ENCODE measurements at regions not wholly inside any gene's neighbourhood (a gene's known extent, or its start where the extent isn't known, plus 50 kb on each side); places are given as distances from the start of the nearest gene placed in this dataset.

GRCh38 chr13:33953781-33954180 is 135.8 kb downstream of the RFC3 start:
- DNase-seq, result no peak

GRCh38 chr13:33956346-33956745 is 138.4 kb downstream of the RFC3 start:
- DNase-seq, result no peak

GRCh38 chr13:33957497-33957905 is 139.6 kb downstream of the RFC3 start:
- DNase-seq, result no peak

- DNase-seq, result no peak
Measured at GRCh38 chr13:33958964-33959363, 141.0 kb downstream of the RFC3 start.

- no peak for DNase-seq
Measured at GRCh38 chr13:33963134-33963533, 145.2 kb downstream of the RFC3 start.

- DNase-seq, result no peak
Measured at GRCh38 chr13:33963895-33964294, 145.9 kb downstream of the RFC3 start.

GRCh38 chr13:33968520-33969507 is 150.9 kb downstream of the RFC3 start:
- no peak for DNase-seq

- no peak for DNase-seq
Measured at GRCh38 chr13:33970746-33971561, 153.0 kb downstream of the RFC3 start.

- no peak for DNase-seq
Measured at GRCh38 chr13:33971562-33971819, 153.5 kb downstream of the RFC3 start.

GRCh38 chr13:33973194-33973593 is 155.2 kb downstream of the RFC3 start:
- DNase-seq, result no peak

- DNase-seq, result no peak
Measured at GRCh38 chr13:33976965-33977364, 159.0 kb downstream of the RFC3 start.

- DNase-seq, result no peak
Measured at GRCh38 chr13:33978653-33979052, 160.7 kb downstream of the RFC3 start.

GRCh38 chr13:33992881-33993336 is 175.0 kb downstream of the RFC3 start:
- no peak for DNase-seq

GRCh38 chr13:33994198-33994597 is 176.2 kb downstream of the RFC3 start:
- no peak for DNase-seq

GRCh38 chr13:33994826-33995502 is 177.0 kb downstream of the RFC3 start:
- no peak for DNase-seq

- no peak for DNase-seq
Measured at GRCh38 chr13:33996636-33997035, 178.7 kb downstream of the RFC3 start.

GRCh38 chr13:33997574-33997973 is 179.6 kb downstream of the RFC3 start:
- no peak for DNase-seq

GRCh38 chr13:33999811-34000605 is 182.1 kb downstream of the RFC3 start:
- no peak for DNase-seq

- DNase-seq, result no peak
Measured at GRCh38 chr13:34000955-34001354, 183.0 kb downstream of the RFC3 start.

GRCh38 chr13:34001389-34001788 is 183.4 kb downstream of the RFC3 start:
- DNase-seq, result no peak

- no peak for DNase-seq
Measured at GRCh38 chr13:34002141-34002540, 184.2 kb downstream of the RFC3 start.

GRCh38 chr13:34002924-34003323 is 185.0 kb downstream of the RFC3 start:
- no peak for DNase-seq

- no peak for DNase-seq
Measured at GRCh38 chr13:34003656-34004055, 185.7 kb downstream of the RFC3 start.
